ENCODE measurements at regions not wholly inside any gene's neighbourhood (a gene's known extent, or its start where the extent isn't known, plus 50 kb on each side); places are given as distances from the start of the nearest gene placed in this dataset.

GRCh38 chr22:49063545-49063890 is 764.2 kb downstream of the BRD1 start:
- no peak overlapping the region for H3K27ac ChIP-seq (ENCODE audit: low read length in 2 of 2)
- H3K4me3 ChIP-seq (ENCODE audit: control extremely low read depth in 1 of 5, extremely low read depth in 1 of 5, insufficient read depth in 1 of 5, low read depth in 2 of 5, low read length in 4 of 5): no peak overlapping the region
- H3K79me2 ChIP-seq (ENCODE audit: control insufficient read depth, insufficient read depth, low read length): no peaks in the 10 kb centered on the region
- no peak for ATAC-seq (ENCODE audit: low read depth)
- no peak overlapping the region for H3K27ac Mint-ChIP-seq
- no peaks in the 10 kb centered on the region for H3K9me3 Mint-ChIP-seq (ENCODE audit: insufficient read depth)
- no peak overlapping the region for H3K4me3 Mint-ChIP-seq
- 67% methylated on average over 4 of the region's 4 CpGs for WGBS (ENCODE audit: insufficient coverage)
- intact Hi-C loops (cut with micrococcal nuclease): no loop called here
- no peak overlapping the region for H3K4me2 ChIP-seq (replicated peaks; ENCODE audit: low read depth, low read length, poor library complexity, severe bottlenecking)
- ChIA-PET POLR2A (no interaction called here), CTCF (no interaction called here)
- H3K27me3 Mint-ChIP-seq: peaks cover 7% of the 10 kb centered on the region
- H3K4me1 Mint-ChIP-seq: no peaks in the 10 kb centered on the region
- H3K9me3 ChIP-seq (ENCODE audit: control extremely low read depth in 1 of 3, control insufficient read depth in 2 of 3, insufficient read depth in 1 of 3, low read length in 2 of 3): no peaks in the 10 kb centered on the region
- H3K27me3 ChIP-seq (replicated peaks in 1 of 4; ENCODE audit: control extremely low read depth in 1 of 4, control insufficient read depth in 3 of 4, insufficient read depth in 4 of 4, low read length in 3 of 4): peaks cover 0 to 3% (median 1%) of the 10 kb centered on the region in 4 experiments
- no peaks in the 10 kb centered on the region for H3K4me1 ChIP-seq (ENCODE audit: control insufficient read depth in 2 of 2, insufficient read depth in 2 of 2, low read length in 2 of 2)
- no peak overlapping the region for H3K9ac ChIP-seq (ENCODE audit: low read length)
- H3K36me3 ChIP-seq (replicated peaks in 1 of 2; ENCODE audit: control extremely low read depth in 1 of 2, control insufficient read depth in 1 of 2, extremely low read depth in 1 of 2, insufficient read depth in 2 of 2, low read length in 1 of 2): no peaks in the 10 kb centered on the region
- H2AFZ ChIP-seq (ENCODE audit: insufficient read depth, low read depth, low read length, poor library complexity, severe bottlenecking): no peak overlapping the region
- DNase-seq: no peak
- H4K20me1 ChIP-seq (ENCODE audit: control insufficient read depth, insufficient read depth, low read length, poor library complexity, severe bottlenecking): no peaks in the 10 kb centered on the region
- TF ChIP-seq EZH2 (IDR thresholded peaks at IDR 0.05; ENCODE audit: borderline replicate concordance, insufficient read depth, low read depth, low read length, poor library complexity, severe bottlenecking): no peak
- TF ChIP-seq, protein P1, sequence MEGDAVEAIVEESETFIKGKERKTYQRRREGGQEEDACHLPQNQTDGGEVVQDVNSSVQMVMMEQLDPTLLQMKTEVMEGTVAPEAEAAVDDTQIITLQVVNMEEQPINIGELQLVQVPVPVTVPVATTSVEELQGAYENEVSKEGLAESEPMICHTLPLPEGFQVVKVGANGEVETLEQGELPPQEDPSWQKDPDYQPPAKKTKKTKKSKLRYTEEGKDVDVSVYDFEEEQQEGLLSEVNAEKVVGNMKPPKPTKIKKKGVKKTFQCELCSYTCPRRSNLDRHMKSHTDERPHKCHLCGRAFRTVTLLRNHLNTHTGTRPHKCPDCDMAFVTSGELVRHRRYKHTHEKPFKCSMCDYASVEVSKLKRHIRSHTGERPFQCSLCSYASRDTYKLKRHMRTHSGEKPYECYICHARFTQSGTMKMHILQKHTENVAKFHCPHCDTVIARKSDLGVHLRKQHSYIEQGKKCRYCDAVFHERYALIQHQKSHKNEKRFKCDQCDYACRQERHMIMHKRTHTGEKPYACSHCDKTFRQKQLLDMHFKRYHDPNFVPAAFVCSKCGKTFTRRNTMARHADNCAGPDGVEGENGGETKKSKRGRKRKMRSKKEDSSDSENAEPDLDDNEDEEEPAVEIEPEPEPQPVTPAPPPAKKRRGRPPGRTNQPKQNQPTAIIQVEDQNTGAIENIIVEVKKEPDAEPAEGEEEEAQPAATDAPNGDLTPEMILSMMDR (IDR thresholded peaks at IDR 0.05): no peak

- no peak overlapping the region for H3K4me2 ChIP-seq (replicated peaks; ENCODE audit: low read depth, low read length, poor library complexity, severe bottlenecking)
- H3K27ac ChIP-seq (ENCODE audit: low read length in 2 of 2): no peak overlapping the region
- ATAC-seq (ENCODE audit: low read depth) (no peak), DNase-seq (no peak)
- no peaks in the 10 kb centered on the region for H4K20me1 ChIP-seq (ENCODE audit: control insufficient read depth, insufficient read depth, low read length, poor library complexity, severe bottlenecking)
- CTCF ChIA-PET: no interaction called here
- H3K27ac Mint-ChIP-seq: no peak overlapping the region
- no peaks in the 10 kb centered on the region for H3K36me3 ChIP-seq (replicated peaks in 1 of 2; ENCODE audit: control extremely low read depth in 1 of 2, control insufficient read depth in 1 of 2, extremely low read depth in 1 of 2, insufficient read depth in 2 of 2, low read length in 1 of 2)
- TF ChIP-seq, protein P1 (IDR thresholded peaks at IDR 0.05): no peak
- no peak for TF ChIP-seq EZH2 (IDR thresholded peaks at IDR 0.05; ENCODE audit: borderline replicate concordance, insufficient read depth, low read depth, low read length, poor library complexity, severe bottlenecking)
- H3K4me3 Mint-ChIP-seq: no peak overlapping the region
- H3K79me2 ChIP-seq (ENCODE audit: control insufficient read depth, insufficient read depth, low read length): no peaks in the 10 kb centered on the region
- no peaks in the 10 kb centered on the region for H3K4me1 ChIP-seq (ENCODE audit: control insufficient read depth in 2 of 2, insufficient read depth in 2 of 2, low read length in 2 of 2)
- peaks cover 0 to 3% (median 0%) of the 10 kb centered on the region in 3 donors for H3K9me3 ChIP-seq (ENCODE audit: control extremely low read depth in 1 of 3, control insufficient read depth in 2 of 3, insufficient read depth in 1 of 3, low read length in 2 of 3)
- no peaks in the 10 kb centered on the region for H3K4me1 Mint-ChIP-seq
- peaks cover 0 to 3% (median 1%) of the 10 kb centered on the region in 4 experiments for H3K27me3 ChIP-seq (replicated peaks in 1 of 4; ENCODE audit: control extremely low read depth in 1 of 4, control insufficient read depth in 3 of 4, insufficient read depth in 4 of 4, low read length in 3 of 4)
- intact Hi-C loops (cut with micrococcal nuclease): no loop called here
- H3K9me3 Mint-ChIP-seq (ENCODE audit: insufficient read depth): no peaks in the 10 kb centered on the region
- POLR2A ChIA-PET: no interaction called here
- no peak overlapping the region for H3K4me3 ChIP-seq (ENCODE audit: control extremely low read depth in 1 of 5, extremely low read depth in 1 of 5, insufficient read depth in 1 of 5, low read depth in 2 of 5, low read length in 4 of 5)
- H3K27me3 Mint-ChIP-seq: peaks cover 7% of the 10 kb centered on the region
- H2AFZ ChIP-seq (ENCODE audit: insufficient read depth, low read depth, low read length, poor library complexity, severe bottlenecking): no peak overlapping the region
- H3K9ac ChIP-seq (ENCODE audit: low read length): no peak overlapping the region
- WGBS (ENCODE audit: insufficient coverage): 51% methylated on average over 8 of the region's 12 CpGs
Observed at GRCh38 chr22:49062802-49063544, 764.7 kb downstream of the BRD1 start.
